CD4-positive, alpha-beta T cell treated with Interleukin-12 subunit alpha and Interleukin-12 subunit beta, for 1 hour (primary cell): ENCODE measurements at regions not wholly inside any gene's neighbourhood (a gene's known extent, or its start where the extent isn't known, plus 50 kb on each side); places are given as distances from the start of the nearest gene placed in this dataset.

Experiments
- DNase-seq: peaks from one replicate; pipeline ENCODE4 v3.0.0-alpha.2; 2020

DNA sequence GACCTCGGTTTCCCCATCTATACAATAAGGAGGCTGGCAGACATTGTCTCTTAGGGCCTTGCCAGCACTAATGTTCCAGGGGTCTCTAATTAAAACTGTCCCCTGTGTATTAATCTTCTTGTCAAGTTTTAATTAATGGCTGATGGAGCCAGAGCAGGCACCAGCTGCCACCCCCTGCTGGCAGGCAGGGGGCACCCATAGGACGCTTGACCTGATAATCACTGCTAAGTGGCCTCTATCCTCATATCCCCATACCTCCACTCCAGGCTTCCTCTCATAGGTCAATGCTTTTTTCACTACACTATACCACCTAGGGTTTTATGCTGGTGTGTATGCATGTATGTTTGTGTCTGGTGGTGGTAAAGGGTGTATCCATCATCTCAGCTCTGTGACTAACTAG is 89.4 kb downstream of the EFNB1 start:
- no peak for DNase-seq

DNA sequence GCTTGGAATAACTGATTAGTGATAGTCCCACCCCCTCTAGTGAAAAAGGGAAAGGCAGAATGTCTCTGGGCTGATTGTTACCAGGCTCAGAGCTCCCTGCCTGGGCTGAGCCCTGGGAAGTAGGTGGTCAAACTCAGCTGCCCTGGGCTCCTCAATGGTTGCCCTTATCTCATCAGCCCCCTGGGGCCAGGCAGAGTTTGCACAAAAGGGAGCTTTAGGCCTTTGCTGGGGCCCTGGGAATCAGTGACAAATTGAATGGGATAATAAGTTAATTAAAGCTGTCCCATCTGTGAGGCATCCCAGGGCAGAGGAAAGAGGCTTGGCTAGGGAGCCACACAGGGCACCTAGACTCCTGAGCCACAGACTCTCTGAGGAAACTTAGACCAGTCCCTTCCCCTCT is 89.0 kb downstream of the EFNB1 start:
- DNase-seq: no peak

DNA sequence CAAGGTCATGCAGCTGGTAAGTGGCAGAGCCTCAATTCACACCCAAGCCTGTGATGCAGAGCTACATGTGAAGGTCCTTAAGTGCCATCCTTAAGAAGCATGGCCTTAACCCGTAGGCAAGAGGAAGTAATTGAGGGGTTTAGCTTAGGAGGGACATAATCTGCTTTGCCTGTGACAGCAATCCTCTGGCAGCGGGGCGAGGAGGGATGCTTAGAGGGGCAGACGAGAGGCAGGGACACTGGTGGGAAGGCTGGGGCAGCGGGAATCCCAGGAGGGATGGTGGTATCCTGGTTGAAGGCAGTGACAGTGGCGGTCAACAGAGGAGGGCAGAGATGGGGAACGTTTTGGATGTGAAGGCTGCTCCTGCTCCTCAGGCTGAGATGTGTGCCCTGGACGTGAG is 88.1 kb downstream of the EFNB1 start:
- DNase-seq: no peak

DNA sequence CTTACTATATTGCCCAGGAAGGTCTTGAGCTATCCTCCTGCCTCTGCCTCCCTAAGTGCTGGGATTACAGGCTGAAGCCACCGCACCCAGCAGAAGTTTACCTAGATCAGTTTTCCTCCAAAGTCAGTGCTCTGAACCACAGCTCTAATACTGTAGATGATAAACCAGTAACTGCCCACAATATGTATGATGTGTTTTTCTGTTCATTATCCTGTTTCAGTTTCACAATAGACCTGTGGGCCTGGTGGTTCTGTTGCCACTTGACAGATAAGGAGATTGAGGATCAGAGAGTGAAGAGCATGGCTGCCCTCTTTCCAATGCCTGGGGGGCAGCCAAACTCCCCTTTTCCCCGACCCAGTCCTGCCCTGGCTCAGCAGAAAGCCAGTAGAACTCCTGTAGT is 87.0 kb downstream of the EFNB1 start:
- DNase-seq: no peak

DNA sequence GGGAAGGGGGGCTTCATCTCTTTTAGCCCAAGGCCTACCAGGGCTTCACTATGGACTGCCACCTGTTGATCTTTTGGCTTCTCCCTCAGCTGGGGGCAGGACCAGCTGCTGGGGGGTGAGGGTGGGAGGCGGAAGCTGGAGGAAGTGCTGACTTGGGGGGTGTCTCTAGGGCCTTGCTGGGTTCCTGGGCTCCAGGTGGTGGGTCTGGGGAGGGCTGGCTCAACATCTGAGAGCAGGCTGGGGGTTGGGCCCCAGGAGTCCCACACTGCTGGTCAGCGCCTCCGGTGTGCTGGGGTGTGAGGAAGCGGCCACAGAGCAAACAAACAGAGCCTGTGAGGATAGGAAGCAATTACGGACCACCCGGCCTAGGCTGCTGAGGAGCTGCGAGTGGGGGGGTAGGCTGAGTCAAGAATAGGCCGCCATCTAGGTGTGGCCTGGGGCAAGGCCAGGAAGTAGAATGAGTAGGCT is 85.7 kb downstream of the EFNB1 start:
- DNase-seq: no peak

DNA sequence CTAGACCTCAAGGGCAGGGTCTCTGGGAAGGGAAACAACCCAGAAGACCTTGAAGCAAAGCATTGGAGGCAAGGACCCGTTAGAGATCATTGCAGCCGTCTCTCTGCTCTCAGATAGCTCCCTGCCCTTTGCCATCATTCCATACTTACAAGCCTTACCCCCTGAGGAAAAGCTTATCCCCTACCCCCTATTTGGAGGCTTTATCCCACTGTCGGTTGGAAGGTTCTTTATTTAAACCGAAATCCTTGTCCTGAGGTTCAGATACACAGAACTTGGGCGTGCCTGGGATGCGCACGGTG is 84.4 kb downstream of the EFNB1 start:
- no peak for DNase-seq

DNA sequence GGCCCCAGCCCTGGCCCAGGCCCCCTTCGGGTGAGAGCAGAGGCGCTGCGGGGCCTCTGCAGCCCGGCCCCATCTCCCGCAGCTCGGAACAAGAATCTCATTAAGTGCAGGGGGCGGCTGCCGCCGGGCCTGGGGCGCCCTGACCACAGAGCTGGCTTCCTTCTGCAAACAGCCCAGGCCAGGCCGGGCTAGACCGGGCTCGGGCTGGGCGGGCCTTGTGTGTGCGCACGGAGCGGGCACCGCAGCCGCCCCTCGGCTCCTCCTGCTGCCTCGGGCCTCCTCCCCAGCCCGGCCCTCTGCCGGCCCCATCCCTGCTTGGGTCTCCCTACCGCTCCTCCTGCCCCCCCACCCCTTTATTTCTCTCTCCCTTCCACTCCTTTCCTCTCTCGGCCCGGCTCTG is 83.3 kb downstream of the EFNB1 start:
- no peak for DNase-seq

DNA sequence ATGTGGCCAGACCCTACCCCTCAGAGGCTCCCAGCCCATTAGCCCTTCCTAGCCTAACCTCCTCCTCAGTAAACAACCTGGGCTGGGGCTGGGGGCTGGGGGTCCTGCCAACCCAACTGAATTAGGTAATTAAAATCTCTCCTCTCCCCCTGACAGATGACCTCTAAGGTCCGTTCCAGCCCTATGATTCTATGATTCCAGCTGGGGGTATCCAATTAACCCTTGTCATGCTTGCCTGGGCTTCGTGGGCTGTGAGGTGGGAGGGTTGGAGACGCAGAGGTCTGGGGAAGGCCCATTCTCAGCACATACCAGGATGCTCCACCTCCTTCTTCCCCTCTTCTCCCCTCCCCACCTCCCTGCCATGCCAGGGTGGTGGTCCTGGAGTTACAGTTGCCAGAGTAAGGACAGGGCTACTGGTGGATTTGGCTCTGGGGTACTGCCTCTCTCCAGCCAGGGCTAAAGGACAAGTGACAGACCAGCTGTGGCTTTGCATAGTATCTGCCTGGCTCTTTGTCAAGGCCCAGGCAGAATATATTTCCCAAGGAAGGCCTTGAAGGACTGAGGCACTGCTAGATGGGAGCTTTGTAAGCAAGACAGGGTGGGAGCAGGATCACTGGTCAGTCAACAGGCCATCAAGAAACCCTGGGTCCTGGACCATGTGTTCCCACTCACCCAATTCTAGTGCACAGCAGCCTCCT is 82.1 kb downstream of the EFNB1 start:
- no peak for DNase-seq

DNA sequence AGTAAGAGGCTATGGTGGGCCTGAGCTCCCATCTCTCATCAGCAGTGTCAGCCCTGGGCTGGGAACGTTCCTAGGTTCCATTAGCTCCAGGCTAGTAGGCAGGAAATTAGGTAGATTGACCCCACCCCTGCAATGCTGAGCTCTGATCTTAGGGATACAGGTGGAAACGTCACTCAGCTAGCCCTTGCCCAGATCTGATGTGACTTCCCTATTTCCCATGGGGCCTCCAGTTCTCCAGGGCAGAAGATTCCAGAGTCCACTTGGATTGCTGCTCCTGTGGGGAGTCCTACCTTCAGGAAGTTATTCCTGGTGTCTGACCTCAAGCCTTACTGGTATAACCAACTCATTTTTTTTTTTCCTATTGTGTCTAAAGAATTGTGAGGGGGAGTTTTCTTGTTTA is 81.1 kb downstream of the EFNB1 start:
- DNase-seq: no peak

DNA sequence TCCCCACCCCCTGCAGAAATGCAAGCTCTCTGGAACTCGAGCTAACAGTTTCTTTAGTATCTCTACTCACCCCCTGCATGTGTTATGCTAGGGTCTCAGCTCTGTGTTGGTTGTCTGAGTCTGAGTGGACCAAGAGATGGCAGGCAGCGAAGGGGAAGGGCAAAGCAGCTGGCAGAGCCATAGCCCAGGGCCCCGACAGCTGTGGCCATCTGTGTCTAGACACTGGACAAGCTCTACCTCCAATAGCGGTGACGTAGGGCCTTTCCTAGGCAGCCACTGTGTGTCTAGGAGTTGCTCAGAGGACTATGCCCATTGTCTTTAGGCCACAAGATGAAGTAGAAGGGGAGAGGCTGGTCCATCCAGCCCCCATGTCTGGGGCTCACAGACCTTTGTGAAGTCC is 79.2 kb downstream of the EFNB1 start:
- no peak for DNase-seq

DNA sequence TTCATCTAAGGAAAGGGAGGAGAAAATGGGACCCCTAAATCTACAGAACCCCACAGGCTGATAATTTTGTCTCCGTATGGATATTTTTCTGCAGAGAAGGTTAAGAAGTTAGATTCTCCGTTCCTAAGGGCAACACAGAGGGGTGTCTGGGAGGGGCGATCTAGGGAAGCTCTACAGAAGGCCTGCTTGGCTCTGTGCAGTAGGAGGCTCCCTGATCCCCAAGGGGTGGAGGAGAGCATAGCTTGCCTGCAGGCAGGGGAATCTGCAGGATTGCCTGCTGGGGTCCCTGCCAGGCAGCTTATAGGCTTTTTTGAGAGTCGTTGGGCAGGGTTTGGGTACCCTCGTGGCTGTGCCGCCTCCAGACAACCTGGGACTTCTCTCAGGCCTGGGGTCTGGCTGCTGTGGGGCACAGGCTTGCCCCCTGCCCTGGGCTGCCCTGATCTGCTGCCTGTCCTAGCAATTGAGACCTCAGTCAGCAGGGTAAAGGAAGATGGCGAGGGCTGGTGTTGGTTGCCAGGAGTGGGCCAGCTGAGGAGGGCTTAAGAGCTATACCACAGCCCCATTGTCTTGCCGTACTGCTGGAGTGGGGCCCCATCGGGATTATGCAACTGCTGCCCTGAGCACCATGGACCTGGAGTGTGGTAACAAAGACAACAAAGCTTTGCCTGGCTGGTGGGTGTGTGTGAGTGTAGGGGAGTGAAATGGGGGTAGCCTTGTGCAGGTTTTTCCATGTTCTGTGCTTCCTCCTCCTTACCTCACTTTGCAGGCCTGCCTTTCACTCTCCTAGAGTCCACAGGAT is 74.1 kb downstream of the EFNB1 start:
- DNase-seq: no peak

DNA sequence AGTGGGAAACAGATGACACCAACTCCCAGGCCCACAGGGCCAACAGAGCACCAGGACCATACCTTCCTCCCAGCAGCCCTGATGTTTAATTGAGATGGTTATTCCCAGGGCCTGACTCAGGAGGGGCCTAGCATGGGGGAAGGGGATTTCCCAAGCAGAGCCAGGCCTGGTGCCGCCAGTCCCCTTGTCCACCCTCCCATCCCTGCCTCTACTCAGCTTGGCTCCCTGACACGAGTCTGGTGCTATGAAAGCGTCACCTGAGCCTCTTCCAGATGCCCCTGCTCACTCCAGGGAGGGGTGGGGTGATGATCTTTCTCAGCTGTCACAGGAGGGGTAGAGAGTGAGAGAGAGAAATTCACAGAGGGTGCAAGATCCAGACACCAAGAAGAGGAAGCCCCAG is 72.7 kb downstream of the EFNB1 start:
- no peak for DNase-seq

DNA sequence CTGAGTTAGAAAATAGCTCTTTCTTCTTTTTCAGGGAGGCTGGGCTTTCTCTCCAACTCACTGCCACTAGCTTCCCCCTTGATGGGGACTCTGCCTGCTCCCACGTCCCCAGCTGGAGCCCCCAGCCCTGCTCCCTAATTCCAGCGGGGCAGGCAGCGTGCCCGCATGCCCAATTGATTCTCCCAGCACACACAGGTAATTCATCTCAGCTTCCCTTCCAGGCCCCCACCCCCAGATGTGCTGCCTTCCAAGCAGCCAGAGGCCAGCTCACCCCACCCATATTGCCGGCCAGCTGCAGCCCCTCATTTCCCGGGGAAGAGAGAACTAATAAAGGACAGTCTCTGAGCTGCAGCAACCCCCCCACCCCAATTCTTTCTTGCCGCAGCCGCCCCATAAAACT is 69.8 kb downstream of the EFNB1 start:
- DNase-seq: no peak

DNA sequence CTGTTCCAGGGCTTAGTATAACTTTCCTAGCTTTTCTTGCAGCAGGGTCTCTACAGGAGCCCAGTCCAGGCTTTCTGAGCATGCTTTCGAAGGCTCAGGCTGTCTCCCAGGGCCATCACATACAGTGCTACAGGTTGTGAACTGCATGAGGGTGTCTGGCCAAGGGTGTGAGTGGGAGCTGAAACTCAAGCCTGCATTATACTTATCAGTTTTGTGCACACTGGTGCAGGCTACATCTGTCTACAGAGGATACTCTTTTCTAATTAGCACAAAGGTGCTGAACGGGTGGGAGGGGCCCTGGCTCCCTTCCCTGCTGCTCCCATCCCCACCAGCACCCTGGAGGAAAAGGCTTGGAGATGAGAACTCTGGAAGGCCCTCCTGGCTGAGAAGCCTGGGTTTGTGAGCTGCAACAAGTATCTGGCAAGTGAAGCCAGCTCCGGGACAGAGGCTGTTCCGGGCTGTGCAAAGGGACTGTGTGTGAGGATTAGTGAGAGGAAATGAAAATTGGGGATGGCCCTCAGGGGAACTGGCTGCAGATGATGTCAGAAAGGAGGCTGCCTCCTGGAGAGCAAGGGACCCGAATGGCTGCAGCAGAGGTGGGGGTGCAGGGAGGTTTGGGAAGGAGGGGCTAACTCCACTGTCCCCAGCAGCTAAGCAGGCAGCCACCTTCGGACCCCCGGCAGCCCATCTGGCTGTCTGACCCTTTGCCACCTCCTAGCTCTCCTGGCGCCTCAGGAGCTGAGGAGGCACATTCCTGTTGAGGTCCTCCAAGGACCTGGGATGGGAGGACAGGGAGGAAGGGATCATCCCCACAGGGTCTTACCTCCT is 68.5 kb downstream of the EFNB1 start:
- no peak for DNase-seq

DNA sequence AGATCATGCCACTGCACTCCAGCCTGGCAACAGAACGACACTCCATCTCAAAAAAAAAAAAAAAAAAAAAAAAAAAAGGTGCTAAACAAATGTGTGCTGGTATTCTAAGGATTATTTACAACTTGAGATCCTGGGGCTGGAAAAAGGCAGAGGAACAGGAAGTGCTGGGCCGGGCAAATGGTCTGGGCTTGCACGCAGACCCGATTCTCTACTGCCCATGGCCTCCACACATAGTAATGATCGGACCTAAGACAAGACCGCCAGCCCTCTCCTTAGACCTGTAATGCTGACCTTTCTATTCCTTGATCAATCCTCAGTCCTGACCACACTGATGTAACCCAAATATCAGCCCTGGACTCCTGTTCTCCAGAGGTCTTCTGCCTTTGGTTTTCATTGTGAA is 67.8 kb downstream of the EFNB1 start:
- DNase-seq: no peak

DNA sequence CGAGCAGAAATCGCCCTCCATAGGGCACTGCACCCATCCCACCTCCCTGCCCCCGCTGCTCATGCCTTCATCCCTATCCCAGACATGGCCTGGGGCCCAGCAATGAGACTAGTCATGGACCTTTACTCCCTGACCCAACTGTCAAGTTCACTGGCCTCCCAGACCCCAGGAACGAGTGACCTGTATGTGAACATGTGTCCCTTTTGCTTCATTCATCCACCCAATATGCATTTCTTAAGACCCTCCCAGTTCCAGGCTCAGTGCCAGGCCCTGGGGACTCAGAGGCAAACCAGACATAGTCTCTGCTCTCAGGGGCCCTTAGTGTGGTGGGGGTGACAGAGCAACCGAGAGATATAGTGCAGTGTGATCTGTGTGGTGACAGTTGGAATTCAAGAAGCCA is 67.0 kb downstream of the EFNB1 start:
- no peak for DNase-seq

DNA sequence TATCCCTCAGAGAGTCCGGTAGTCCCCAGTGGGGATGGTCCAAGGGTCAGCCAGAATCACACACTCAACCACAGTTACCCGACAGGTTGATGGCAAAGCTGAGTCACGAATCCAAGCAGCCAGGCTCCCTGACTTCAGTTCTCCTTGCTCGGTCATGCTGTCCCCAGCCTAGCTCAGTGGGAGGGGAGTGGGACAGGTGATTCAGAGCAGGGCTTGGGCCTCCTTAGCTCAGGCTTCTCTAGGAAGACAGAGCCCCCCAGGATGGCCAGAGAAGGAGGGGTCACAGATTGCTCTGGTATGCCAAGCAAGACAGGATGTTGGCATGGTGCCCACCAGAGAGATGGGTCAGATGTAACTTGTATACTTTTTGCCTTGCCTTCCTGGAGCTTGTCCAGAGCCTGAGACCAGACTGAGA is 66.5 kb downstream of the EFNB1 start:
- no peak for DNase-seq

DNA sequence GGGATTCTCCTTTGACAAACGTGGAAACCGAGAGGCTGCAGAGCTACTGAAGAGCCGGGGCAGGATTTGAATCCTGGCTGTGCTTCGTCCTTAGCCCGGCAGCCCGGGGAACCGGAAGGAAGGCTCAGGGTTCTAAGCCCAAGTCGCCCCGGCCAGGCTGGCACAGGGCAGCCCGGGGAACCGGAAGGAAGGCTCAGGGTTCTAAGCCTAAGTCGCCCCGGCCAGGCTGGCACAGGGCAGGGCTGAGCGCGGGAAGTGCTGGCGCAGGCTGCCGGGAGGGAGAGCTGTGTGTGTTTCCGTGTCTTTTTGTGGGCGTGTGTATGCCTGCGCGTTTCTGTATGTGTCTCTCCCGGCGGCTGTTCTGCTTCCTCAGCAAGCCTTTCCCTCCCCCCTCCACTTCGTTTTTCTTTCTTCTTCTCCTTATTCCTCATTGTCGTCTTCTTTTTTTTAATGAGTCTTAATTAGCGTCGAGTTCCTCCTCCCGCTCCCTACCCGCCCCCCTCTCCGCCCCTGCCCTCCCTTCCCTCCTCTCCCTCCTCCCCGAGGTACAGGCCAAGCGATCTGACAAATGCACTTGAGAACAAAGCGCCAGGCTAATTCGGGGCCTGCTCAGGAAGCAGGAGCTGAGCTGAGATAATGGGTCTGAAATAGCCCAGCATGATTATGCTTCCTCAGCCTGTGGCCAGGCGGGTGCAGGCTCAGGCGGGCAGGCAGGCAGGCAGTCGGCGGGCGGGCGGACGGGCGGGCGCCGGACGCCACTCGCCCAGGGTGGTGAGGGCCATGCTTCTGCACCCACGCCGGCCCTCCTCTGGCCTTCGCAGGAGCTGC is 65.9 kb downstream of the EFNB1 start:
- no peak for DNase-seq

DNA sequence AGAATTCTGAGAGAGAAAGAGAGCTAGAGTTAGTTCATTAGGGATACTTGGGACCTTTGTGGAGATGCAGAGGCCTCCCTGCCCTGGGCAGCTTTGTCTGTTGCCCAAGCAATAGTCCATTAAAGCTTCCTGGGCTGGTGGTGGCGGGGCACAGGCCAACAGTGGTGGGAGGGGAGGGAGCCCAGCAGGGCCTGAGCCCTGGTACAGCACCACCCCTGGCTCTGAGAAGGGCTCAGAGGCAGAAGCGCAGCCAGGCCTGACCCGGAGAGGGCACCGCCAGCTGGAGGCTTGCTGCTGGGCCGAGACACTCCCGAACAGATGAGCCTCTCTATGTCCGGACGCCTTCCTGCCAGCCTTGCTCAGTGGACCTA is 65.3 kb downstream of the EFNB1 start:
- no peak for DNase-seq

DNA sequence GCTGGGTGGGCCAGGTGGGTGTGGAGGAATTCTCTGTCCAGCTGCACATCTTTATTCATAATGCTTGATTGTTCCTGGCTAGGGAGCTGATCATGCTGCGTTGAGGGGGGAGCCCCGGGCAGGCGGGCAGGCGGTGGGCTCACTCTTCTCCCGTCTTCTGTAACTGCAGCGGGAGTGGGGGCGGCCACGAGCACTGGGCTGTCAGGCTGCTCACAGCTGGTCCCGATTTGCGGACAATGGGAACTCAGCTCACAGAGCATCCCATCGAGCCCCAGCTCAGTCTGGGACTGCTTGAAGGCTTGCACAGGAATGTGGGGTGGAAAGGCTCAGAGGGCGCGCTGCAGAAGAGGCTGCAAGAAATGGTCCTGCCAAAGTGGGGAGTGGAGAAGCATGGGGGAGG is 63.8 kb downstream of the EFNB1 start:
- DNase-seq: no peak

DNA sequence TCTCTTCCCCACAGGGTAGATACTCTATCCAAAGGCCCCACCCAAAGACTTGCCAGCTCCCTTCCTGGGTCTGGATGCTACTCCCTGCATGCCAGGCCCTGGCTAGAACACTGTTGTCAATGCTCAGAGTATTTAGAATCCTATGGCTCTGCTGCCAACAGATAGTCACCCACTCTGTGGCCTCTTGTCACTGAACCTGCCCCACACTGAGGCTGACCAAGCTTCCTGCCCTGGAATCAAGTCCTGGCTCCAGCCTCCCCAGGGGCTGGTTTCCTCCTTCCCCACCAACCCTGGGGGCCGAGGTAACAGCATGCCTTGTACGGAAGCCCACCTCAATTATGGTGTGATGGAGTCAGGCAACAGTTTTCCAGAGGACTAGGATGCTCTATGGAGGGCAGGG is 63.3 kb downstream of the EFNB1 start:
- no peak for DNase-seq
